HepG2 (cell line): ENCODE measurements at regions not wholly inside any gene's neighbourhood (a gene's known extent, or its start where the extent isn't known, plus 50 kb on each side); places are given as distances from the start of the nearest gene placed in this dataset.

Source experiments
- ATAC-seq: fragments of 200-7000 bp; cut with Tn5 transposase; 3 replicates; pipeline ENCODE4 v1.9.1; 2020; ENCODE audit warnings: mild to moderate bottlenecking, moderate library complexity
- BruUV-seq: library from RNA; stranded (reverse); fragments of 400-500 nt; replicated peaks from 2 replicates; lab custom pipeline; 2021; lab: Mats Ljungman, UMichigan
- CTCF ChIA-PET: fragments of 300-600 bp; formaldehyde crosslinking; extraction: SDS; loops from one replicate; lab custom pipeline; 2021; ENCODE audit warnings: low total read pairs, inconsistent platforms, low intra/inter-chr PET ratio; lab: Yijun Ruan, JAX
- POLR2A ChIA-PET: fragments of 350-600 bp; sonication (Branson Sonifier 250); formaldehyde crosslinking; loops from one replicate; lab custom pipeline; 2020; ENCODE audit warnings: antibody characterized with exemption, inconsistent platforms; lab: Yijun Ruan, JAX
- DNase-seq: peaks from one replicate; pipeline ENCODE4 v3.0.0-alpha.2; 2015; ENCODE audit warnings: low spot score
- FAIRE-seq: peaks from 3 replicates; lab custom pipeline; 2011; peaks lifted over from hg19 to GRCh38; lab: Jason Lieb, UNC
- H2AFZ ChIP-seq: one replicate; pipeline ENCODE4 v1.6.1; 2011; ENCODE audit warnings: low read length, inconsistent platforms
- H3K27ac ChIP-seq: fragments of 300-600 bp; 3 replicates; pipeline ENCODE4 v1.8.0; 2011; ENCODE audit warnings: mixed run types, mild to moderate bottlenecking, mixed read lengths, low read length, inconsistent platforms; ENCODE audit not compliant: insufficient read depth; ENCODE audit errors: extremely low read length
- H3K27me3 ChIP-seq, 2 experiments: fragments of 200-600 bp in 1 of 2; 2 replicates in 1 of 2; 3 replicates in 1 of 2; pipeline versions ENCODE4 v1.6.0 to v1.8.0; 2011; ENCODE audit warnings: low read length in 2 of 2, mild to moderate bottlenecking in 2 of 2, moderate library complexity in 2 of 2, inconsistent platforms in 1 of 2; ENCODE audit not compliant: insufficient read depth in 2 of 2, control insufficient read depth in 1 of 2
- H3K36me3 ChIP-seq, 2 experiments: fragments of 200-600 bp in 1 of 2; replicated peaks in 1 of 2; 2 replicates in 1 of 2; 3 replicates in 1 of 2; pipeline versions ENCODE4 v1.5.1 to v1.8.0; 2011; ENCODE audit warnings: low read length in 2 of 2, inconsistent platforms in 1 of 2; ENCODE audit not compliant: insufficient read depth in 2 of 2, control insufficient read depth in 1 of 2
- H3K4me1 ChIP-seq: 2 replicates; pipeline ENCODE4 v1.5.1; 2012; ENCODE audit warnings: low read length, inconsistent platforms; ENCODE audit not compliant: insufficient read depth
- H3K4me2 ChIP-seq: 2 replicates; pipeline ENCODE4 v1.6.0; 2011; ENCODE audit warnings: low read depth, low read length, inconsistent platforms
- H3K4me3 ChIP-seq, 3 experiments: fragments of 200-600 bp in 1 of 3; sonication (generic), shearing (Covaris generic) in 1 of 3; replicated peaks in 1 of 3; 2 replicates each; pipeline ENCODE4 v1.5.1; 2011 to 2016; ENCODE audit warnings: low read length in 3 of 3, inconsistent platforms in 2 of 3, low read depth in 2 of 3, mild to moderate bottlenecking in 2 of 3, control low read depth in 1 of 3, mixed read lengths in 1 of 3; ENCODE audit not compliant: insufficient read depth in 1 of 3
- H3K79me2 ChIP-seq: one replicate; pipeline ENCODE4 v1.6.1; 2011; ENCODE audit warnings: low read length, inconsistent platforms; ENCODE audit not compliant: insufficient read depth
- H3K9ac ChIP-seq: 2 replicates; pipeline ENCODE4 v1.6.0; 2011; ENCODE audit warnings: mild to moderate bottlenecking, low read depth, low read length, inconsistent platforms; ENCODE audit not compliant: insufficient read depth
- H3K9me3 ChIP-seq: 2 replicates; pipeline ENCODE4 v1.5.1; 2012; ENCODE audit warnings: mild to moderate bottlenecking, low read length
- H4K20me1 ChIP-seq: 2 replicates; pipeline ENCODE4 v1.6.0; 2011; ENCODE audit warnings: inconsistent platforms, mild to moderate bottlenecking, low read length, moderate library complexity; ENCODE audit not compliant: insufficient read depth
- AHR ChIP-seq: IDR thresholded peaks from 2 replicates; pipeline ENCODE4 v1.6.1; 2018; ENCODE audit warnings: missing genetic modification reagents, missing compliant biosample characterization
- ARID5B ChIP-seq: IDR thresholded peaks from 2 replicates; pipeline ENCODE4 v1.4.0; 2020; ENCODE audit warnings: mild to moderate bottlenecking, missing genetic modification reagents
- CC2D1A ChIP-seq: sonication (generic); formaldehyde crosslinking; IDR thresholded peaks from 2 replicates; pipeline ENCODE4 v1.8.1; 2023; ENCODE audit warnings: mild to moderate bottlenecking, missing genetic modification reagents
- SMARCC2 ChIP-seq: fragments of 450-650 bp; IDR thresholded peaks from 2 replicates; pipeline ENCODE4 v1.6.1; 2017; ENCODE audit warnings: antibody characterized with exemption, mild to moderate bottlenecking
- TAF1 ChIP-seq: sonication (generic); formaldehyde crosslinking; IDR thresholded peaks from 2 replicates; pipeline ENCODE4 v1.4.0; 2020; ENCODE audit warnings: missing genetic modification reagents
- ZBED4 ChIP-seq: sonication (generic); formaldehyde crosslinking; IDR thresholded peaks from 2 replicates; pipeline ENCODE4 v1.4.0; 2020; ENCODE audit warnings: missing genetic modification reagents, borderline replicate concordance
- ZNF580 ChIP-seq: IDR thresholded peaks from 2 replicates; pipeline ENCODE4 v1.6.1; 2016; ENCODE audit warnings: low read depth, borderline replicate concordance
- WGBS: methylation state at CpG from one replicate; pipeline ENCODE4 v1.1.6; 2017; ENCODE audit warnings: low lambda C conversion rate; 5-methylcytosine and 5-hydroxymethylcytosine counted together
- in situ Hi-C: cut with HindIII; loops from 2 replicates; pipeline ENCODE4 v1.10.0; 2017; ENCODE audit warnings: low pct_unique_long_range_greater_than_20kb; ENCODE audit not compliant: extremely low pct_ligation_motif_present
- intact Hi-C: fragments of 100-400 bp; cut with micrococcal nuclease; formaldehyde crosslinking; loops from one replicate; pipeline ENCODE4 v1.10.0; 2022; ENCODE audit not compliant: unreplicated experiment
- TF ChIP-seq, protein P1 (sequence below): sonication (generic); formaldehyde crosslinking; IDR thresholded peaks from 2 replicates; pipeline ENCODE4 v1.5.0; 2020; ENCODE audit warnings: mild to moderate bottlenecking, missing genetic modification reagents, borderline replicate concordance
- TF ChIP-seq, protein P2 (sequence below): sonication (generic); formaldehyde crosslinking; IDR thresholded peaks from 2 replicates; pipeline ENCODE4 v1.5.0; 2020; ENCODE audit warnings: missing genetic modification reagents
- TF ChIP-seq, protein P3 (sequence below): sonication (generic); IDR thresholded peaks from 2 replicates; pipeline ENCODE4 v1.6.1; 2016; ENCODE audit warnings: low read depth, borderline replicate concordance

DNA sequence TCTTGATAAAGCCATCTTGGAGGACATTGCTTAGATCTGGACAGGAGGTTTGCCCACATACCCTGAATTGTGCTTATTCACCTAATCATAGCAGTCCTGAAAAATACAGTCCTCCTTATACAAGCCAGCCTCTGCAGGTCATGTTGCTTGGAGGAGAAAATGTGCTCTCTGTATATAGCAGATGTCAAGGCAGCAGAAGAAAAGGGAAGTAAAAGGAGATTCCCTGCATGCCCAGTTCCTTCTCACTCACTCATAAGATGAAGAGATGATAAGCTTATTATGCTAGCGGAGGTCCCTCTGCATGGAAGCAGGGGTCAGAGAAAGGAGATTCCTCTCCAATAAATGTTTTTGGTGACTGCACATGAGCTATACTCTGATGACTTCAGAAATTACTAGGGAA is 458.8 kb upstream of the ZMIZ1 start:
- in situ Hi-C loops, result no loop called here
- Histone ChIP-seq H3K27me3 (0 out of 5 replicates have a peak, but pooled peaks cover 0 to 5% of the 10 kb centered on the region in 2 experiments), H3K9ac (no peak overlapping the region), H4K20me1 (no peaks in the 10 kb centered on the region), H3K36me3 (no peaks in the 10 kb centered on the region), H3K4me2 (no peak overlapping the region), H2AFZ (no peak overlapping the region), H3K9me3 (peaks cover 7% of the 10 kb centered on the region), H3K4me1 (no peaks in the 10 kb centered on the region), H3K4me3 (no peak overlapping the region), H3K79me2 (no peaks in the 10 kb centered on the region), H3K27ac (no peak overlapping the region)
- POLR2A ChIA-PET, result no interaction called here
- 100% methylated on average over 1 of the region's 1 CpG for WGBS
- ATAC-seq, result no peak
- no peak for DNase-seq
- FAIRE-seq, result no peak
- BruUV-seq, result no TSS peak
- CTCF ChIA-PET, result no interaction called here
- intact Hi-C loops, result no loop called here
- TF ChIP-seq, protein P1, sequence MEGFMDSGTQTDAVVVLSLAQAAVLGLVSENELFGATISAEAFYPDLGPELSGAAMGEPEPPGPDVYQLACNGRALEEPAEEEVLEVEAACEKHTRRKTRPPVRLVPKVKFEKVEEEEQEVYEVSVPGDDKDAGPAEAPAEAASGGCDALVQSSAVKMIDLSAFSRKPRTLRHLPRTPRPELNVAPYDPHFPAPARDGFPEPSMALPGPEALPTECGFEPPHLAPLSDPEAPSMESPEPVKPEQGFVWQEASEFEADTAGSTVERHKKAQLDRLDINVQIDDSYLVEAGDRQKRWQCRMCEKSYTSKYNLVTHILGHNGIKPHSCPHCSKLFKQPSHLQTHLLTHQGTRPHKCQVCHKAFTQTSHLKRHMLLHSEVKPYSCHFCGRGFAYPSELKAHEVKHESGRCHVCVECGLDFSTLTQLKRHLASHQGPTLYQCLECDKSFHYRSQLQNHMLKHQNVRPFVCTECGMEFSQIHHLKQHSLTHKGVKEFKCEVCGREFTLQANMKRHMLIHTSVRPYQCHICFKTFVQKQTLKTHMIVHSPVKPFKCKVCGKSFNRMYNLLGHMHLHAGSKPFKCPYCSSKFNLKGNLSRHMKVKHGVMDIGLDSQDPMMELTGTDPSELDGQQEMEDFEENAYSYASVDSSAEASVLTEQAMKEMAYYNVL (CRISPR knock-in tag), result no peak
- TF ChIP-seq ARID5B (CRISPR knock-in tag) (no peak), AHR (CRISPR knock-in tag) (no peak), CC2D1A (no peak), ZBED4 (no peak), SMARCC2 (no peak), ZNF580 (CRISPR knock-in tag) (no peak), TAF1 (CRISPR knock-in tag) (no peak)
- TF ChIP-seq, protein P2, sequence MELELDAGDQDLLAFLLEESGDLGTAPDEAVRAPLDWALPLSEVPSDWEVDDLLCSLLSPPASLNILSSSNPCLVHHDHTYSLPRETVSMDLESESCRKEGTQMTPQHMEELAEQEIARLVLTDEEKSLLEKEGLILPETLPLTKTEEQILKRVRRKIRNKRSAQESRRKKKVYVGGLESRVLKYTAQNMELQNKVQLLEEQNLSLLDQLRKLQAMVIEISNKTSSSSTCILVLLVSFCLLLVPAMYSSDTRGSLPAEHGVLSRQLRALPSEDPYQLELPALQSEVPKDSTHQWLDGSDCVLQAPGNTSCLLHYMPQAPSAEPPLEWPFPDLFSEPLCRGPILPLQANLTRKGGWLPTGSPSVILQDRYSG (CRISPR knock-in tag), result no peak
- TF ChIP-seq, protein P3, sequence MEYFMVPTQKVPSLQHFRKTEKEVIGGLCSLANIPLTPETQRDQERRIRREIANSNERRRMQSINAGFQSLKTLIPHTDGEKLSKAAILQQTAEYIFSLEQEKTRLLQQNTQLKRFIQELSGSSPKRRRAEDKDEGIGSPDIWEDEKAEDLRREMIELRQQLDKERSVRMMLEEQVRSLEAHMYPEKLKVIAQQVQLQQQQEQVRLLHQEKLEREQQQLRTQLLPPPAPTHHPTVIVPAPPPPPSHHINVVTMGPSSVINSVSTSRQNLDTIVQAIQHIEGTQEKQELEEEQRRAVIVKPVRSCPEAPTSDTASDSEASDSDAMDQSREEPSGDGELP, result no peak
